Ectodermal cell (in vitro differentiated cells): ENCODE measurements at regions not wholly inside any gene's neighbourhood (a gene's known extent, or its start where the extent isn't known, plus 50 kb on each side); places are given as distances from the start of the nearest gene placed in this dataset.

Source experiments
- H3K27ac ChIP-seq: 2 replicates; pipeline ENCODE4 v1.7.0; 2013; ENCODE audit warnings: mild to moderate bottlenecking, low read depth, low read length; ENCODE audit not compliant: insufficient read depth, poor library complexity, severe bottlenecking
- H3K27me3 ChIP-seq: 2 replicates; pipeline ENCODE4 v1.7.0; 2013; ENCODE audit warnings: mild to moderate bottlenecking, low read length; ENCODE audit not compliant: insufficient read depth, control insufficient read depth, poor library complexity, severe bottlenecking
- H3K36me3 ChIP-seq: one replicate; pipeline ENCODE4 v1.7.0; 2013; ENCODE audit warnings: low read length; ENCODE audit not compliant: control insufficient read depth, insufficient read depth
- H3K4me1 ChIP-seq: one replicate; pipeline ENCODE4 v1.7.0; 2013; ENCODE audit warnings: low read length; ENCODE audit not compliant: control insufficient read depth, insufficient read depth
- H3K4me3 ChIP-seq: 2 replicates; pipeline ENCODE4 v1.7.0; 2013; ENCODE audit warnings: low read depth, low read length, control low read depth; ENCODE audit not compliant: insufficient read depth
- H3K9me3 ChIP-seq: 2 replicates; pipeline ENCODE4 v1.7.0; 2013; ENCODE audit warnings: mild to moderate bottlenecking, low read length, moderate library complexity; ENCODE audit not compliant: control insufficient read depth
- WGBS, 2 experiments: methylation state at CpG; one replicate each; pipeline ENCODE4 v1.1.7; 2013; ENCODE audit warnings: missing lambda C conversion rate in 2 of 2; 5-methylcytosine and 5-hydroxymethylcytosine counted together

GRCh38 chr4:35189988-35190613 is 1054.2 kb downstream of the ARAP2 start:
- no peaks in the 10 kb centered on the region for H3K9me3 ChIP-seq
- no peak overlapping the region for H3K4me3 ChIP-seq
- H3K4me1 ChIP-seq = peaks cover 10% of the 10 kb centered on the region
- H3K27me3 ChIP-seq = no peaks in the 10 kb centered on the region
- H3K36me3 ChIP-seq = no peaks in the 10 kb centered on the region
- no peak overlapping the region for H3K27ac ChIP-seq
- 39 to 57% methylated on average over 3 of the region's 3 CpGs for WGBS, 2 experiments

GRCh38 chr4:35201403-35201802 is 1042.9 kb downstream of the ARAP2 start:
- H3K9me3 ChIP-seq = no peaks in the 10 kb centered on the region
- H3K36me3 ChIP-seq = no peaks in the 10 kb centered on the region
- no peaks in the 10 kb centered on the region for H3K27me3 ChIP-seq
- no peaks in the 10 kb centered on the region for H3K4me1 ChIP-seq
- no peak overlapping the region for H3K4me3 ChIP-seq
- H3K27ac ChIP-seq = no peak overlapping the region
- 94 to 97% methylated on average over 2 of the region's 2 CpGs for WGBS, 2 experiments

GRCh38 chr4:35216636-35217035 is 1027.7 kb downstream of the ARAP2 start:
- H3K36me3 ChIP-seq = no peaks in the 10 kb centered on the region
- H3K4me3 ChIP-seq = no peak overlapping the region
- H3K27ac ChIP-seq = no peak overlapping the region
- no peaks in the 10 kb centered on the region for H3K9me3 ChIP-seq
- WGBS, 2 experiments = 94 to 95% methylated on average over 3 to 4 of the region's 4 CpGs
- H3K4me1 ChIP-seq = no peaks in the 10 kb centered on the region
- H3K27me3 ChIP-seq = no peaks in the 10 kb centered on the region

- H3K4me1 ChIP-seq = no peaks in the 10 kb centered on the region
- H3K36me3 ChIP-seq = no peaks in the 10 kb centered on the region
- no peaks in the 10 kb centered on the region for H3K9me3 ChIP-seq
- no peak overlapping the region for H3K4me3 ChIP-seq
- no peaks in the 10 kb centered on the region for H3K27me3 ChIP-seq
- WGBS, 2 experiments = no CpG with 5 or more reads among the region's 1 CpG
- no peak overlapping the region for H3K27ac ChIP-seq
Measured at GRCh38 chr4:35217331-35217730, 1027.0 kb downstream of the ARAP2 start.

GRCh38 chr4:35228313-35228712 is 1016.0 kb downstream of the ARAP2 start:
- WGBS, 2 experiments = 87 to 91% methylated on average over 1 of the region's 1 CpG
- no peaks in the 10 kb centered on the region for H3K4me1 ChIP-seq
- H3K9me3 ChIP-seq = no peaks in the 10 kb centered on the region
- H3K36me3 ChIP-seq = no peaks in the 10 kb centered on the region
- no peaks in the 10 kb centered on the region for H3K27me3 ChIP-seq
- no peak overlapping the region for H3K4me3 ChIP-seq
- no peak overlapping the region for H3K27ac ChIP-seq

GRCh38 chr4:35229021-35229420 is 1015.3 kb downstream of the ARAP2 start:
- H3K4me3 ChIP-seq = no peak overlapping the region
- H3K4me1 ChIP-seq = no peaks in the 10 kb centered on the region
- 80% methylated on average over 1 of the region's 2 CpGs; no CpG with 5 or more reads in 1 of the 2 experiments for WGBS, 2 experiments
- H3K9me3 ChIP-seq = no peaks in the 10 kb centered on the region
- H3K36me3 ChIP-seq = no peaks in the 10 kb centered on the region
- no peaks in the 10 kb centered on the region for H3K27me3 ChIP-seq
- no peak overlapping the region for H3K27ac ChIP-seq

GRCh38 chr4:35237924-35238323 is 1006.4 kb downstream of the ARAP2 start:
- WGBS, 2 experiments = 87 to 88% methylated on average over 4 of the region's 4 CpGs

GRCh38 chr4:35238793-35239192 is 1005.5 kb downstream of the ARAP2 start:
- H3K9me3 ChIP-seq = no peaks in the 10 kb centered on the region

More at GRCh38 chr4:35237924-35238323, 1006.4 kb downstream of the ARAP2 start:
- H3K27me3 ChIP-seq = no peaks in the 10 kb centered on the region
- no peaks in the 10 kb centered on the region for H3K9me3 ChIP-seq
- no peaks in the 10 kb centered on the region for H3K36me3 ChIP-seq
- no peaks in the 10 kb centered on the region for H3K4me1 ChIP-seq
- H3K27ac ChIP-seq = no peak overlapping the region
- no peak overlapping the region for H3K4me3 ChIP-seq

GRCh38 chr4:35246493-35246892 is 997.8 kb downstream of the ARAP2 start:
- H3K36me3 ChIP-seq = no peaks in the 10 kb centered on the region
- no peak overlapping the region for H3K27ac ChIP-seq
- H3K9me3 ChIP-seq = no peaks in the 10 kb centered on the region
- no peaks in the 10 kb centered on the region for H3K27me3 ChIP-seq
- WGBS, 2 experiments = 95 to 100% methylated on average over 1 of the region's 1 CpG
- no peaks in the 10 kb centered on the region for H3K4me1 ChIP-seq
- no peak overlapping the region for H3K4me3 ChIP-seq

More at GRCh38 chr4:35238793-35239192, 1005.5 kb downstream of the ARAP2 start:
- Histone ChIP-seq H3K4me1 (no peaks in the 10 kb centered on the region), H3K27ac (no peak overlapping the region), H3K4me3 (no peak overlapping the region), H3K27me3 (no peaks in the 10 kb centered on the region), H3K36me3 (no peaks in the 10 kb centered on the region)

- Histone ChIP-seq H3K9me3 (no peaks in the 10 kb centered on the region), H3K4me1 (no peaks in the 10 kb centered on the region), H3K27ac (no peak overlapping the region), H3K36me3 (no peaks in the 10 kb centered on the region), H3K27me3 (no peaks in the 10 kb centered on the region), H3K4me3 (no peak overlapping the region)
- WGBS, 2 experiments = 69 to 87% methylated on average over 3 of the region's 3 CpGs
Measured at GRCh38 chr4:35247047-35247446, 997.3 kb downstream of the ARAP2 start.

- Histone ChIP-seq H3K27ac (no peak overlapping the region), H3K27me3 (no peaks in the 10 kb centered on the region), H3K4me3 (no peak overlapping the region), H3K36me3 (no peaks in the 10 kb centered on the region), H3K9me3 (no peaks in the 10 kb centered on the region), H3K4me1 (no peaks in the 10 kb centered on the region)
Measured at GRCh38 chr4:35250331-35250730, 994.0 kb downstream of the ARAP2 start.
